ENCODE measurements at regions not wholly inside any gene's neighbourhood (a gene's known extent, or its start where the extent isn't known, plus 50 kb on each side); places are given as distances from the start of the nearest gene placed in this dataset.

DNA sequence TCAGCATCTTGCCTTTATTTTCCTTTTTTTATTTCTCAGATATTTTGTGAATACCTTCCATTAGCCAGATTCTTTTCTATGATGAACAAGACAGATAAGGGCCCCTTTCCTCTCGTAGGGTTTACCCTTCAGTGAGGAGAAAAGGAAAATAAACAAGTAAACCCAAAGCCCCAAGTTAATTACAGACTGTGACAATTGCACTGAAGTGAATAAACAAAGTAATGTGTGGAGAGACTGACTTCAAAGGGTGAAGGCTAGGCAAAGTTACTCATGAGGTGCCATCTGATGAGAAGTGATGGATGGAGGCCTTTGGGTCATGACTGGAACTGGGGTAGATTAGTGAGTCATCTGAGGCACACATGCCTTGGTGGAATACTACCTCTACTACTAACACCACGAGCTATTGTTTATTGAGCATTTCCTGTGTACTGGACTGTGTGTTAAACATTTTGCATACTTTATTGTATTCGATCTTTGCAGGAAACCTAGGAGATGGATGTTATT is 143.4 kb upstream of the PRICKLE1 start:
- Histone ChIP-seq H3K27ac (no peak overlapping the region), H3K27me3 (no peaks in the 10 kb centered on the region), H3K4me1 (peaks cover 31% of the 10 kb centered on the region), H3K9me3 (no peaks in the 10 kb centered on the region), H3K4me3 (no peak overlapping the region), H3K36me3 (no peaks in the 10 kb centered on the region)
- intact Hi-C loops (cut with DNase I) = no loop called here
- DNase-seq (ENCODE audit: extremely low spot score in 2 of 2) = no peak
- TF ChIP-seq POLR2A (IDR thresholded peaks at IDR 0.05) = no peak
- TF ChIP-seq, protein P1, sequence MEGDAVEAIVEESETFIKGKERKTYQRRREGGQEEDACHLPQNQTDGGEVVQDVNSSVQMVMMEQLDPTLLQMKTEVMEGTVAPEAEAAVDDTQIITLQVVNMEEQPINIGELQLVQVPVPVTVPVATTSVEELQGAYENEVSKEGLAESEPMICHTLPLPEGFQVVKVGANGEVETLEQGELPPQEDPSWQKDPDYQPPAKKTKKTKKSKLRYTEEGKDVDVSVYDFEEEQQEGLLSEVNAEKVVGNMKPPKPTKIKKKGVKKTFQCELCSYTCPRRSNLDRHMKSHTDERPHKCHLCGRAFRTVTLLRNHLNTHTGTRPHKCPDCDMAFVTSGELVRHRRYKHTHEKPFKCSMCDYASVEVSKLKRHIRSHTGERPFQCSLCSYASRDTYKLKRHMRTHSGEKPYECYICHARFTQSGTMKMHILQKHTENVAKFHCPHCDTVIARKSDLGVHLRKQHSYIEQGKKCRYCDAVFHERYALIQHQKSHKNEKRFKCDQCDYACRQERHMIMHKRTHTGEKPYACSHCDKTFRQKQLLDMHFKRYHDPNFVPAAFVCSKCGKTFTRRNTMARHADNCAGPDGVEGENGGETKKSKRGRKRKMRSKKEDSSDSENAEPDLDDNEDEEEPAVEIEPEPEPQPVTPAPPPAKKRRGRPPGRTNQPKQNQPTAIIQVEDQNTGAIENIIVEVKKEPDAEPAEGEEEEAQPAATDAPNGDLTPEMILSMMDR (IDR thresholded peaks at IDR 0.05) = no peak
- no peak for TF ChIP-seq POLR2AphosphoS5 (IDR thresholded peaks at IDR 0.05; ENCODE audit: insufficient read depth in 1 of 2, low read depth in 1 of 2)

DNA sequence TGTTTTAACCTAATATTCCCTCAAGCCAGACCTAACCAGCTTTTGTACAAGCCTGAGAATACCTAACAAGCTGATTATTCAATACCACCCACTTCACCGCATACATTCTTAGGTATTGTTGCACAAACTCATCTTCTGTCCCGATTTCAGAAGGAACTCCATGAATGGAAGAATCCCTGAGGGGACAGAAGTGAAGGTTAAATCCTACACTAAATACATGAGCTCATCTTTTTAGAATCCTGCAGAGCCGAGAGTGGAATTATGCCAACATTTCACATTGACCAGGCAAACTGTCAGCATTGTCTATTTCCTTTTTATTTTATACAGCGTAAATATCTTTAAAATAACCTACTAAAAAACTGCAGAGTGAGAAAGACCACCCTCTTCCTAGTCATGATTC is 140.7 kb upstream of the PRICKLE1 start:
- no peak for DNase-seq (ENCODE audit: extremely low spot score in 2 of 2)
- no peaks in the 10 kb centered on the region for H3K27me3 ChIP-seq
- intact Hi-C loops (cut with DNase I) = no loop called here
- H3K9me3 ChIP-seq = no peaks in the 10 kb centered on the region
- no peaks in the 10 kb centered on the region for H3K36me3 ChIP-seq
- peaks cover 10% of the 10 kb centered on the region for H3K4me1 ChIP-seq
- TF ChIP-seq, protein P1 (IDR thresholded peaks at IDR 0.05) = no peak
- TF ChIP-seq POLR2A (IDR thresholded peaks at IDR 0.05) = no peak
- TF ChIP-seq POLR2AphosphoS5 (IDR thresholded peaks at IDR 0.05; ENCODE audit: insufficient read depth in 1 of 2, low read depth in 1 of 2) = no peak
- no peak overlapping the region for H3K4me3 ChIP-seq
- H3K27ac ChIP-seq = no peak overlapping the region

- Histone ChIP-seq H3K9me3 (no peaks in the 10 kb centered on the region), H3K4me1 (peaks cover 8% of the 10 kb centered on the region), H3K27ac (no peak overlapping the region), H3K4me3 (no peak overlapping the region), H3K27me3 (no peaks in the 10 kb centered on the region), H3K36me3 (no peaks in the 10 kb centered on the region)
- intact Hi-C loops (cut with DNase I) = no loop called here
- no peak for DNase-seq (ENCODE audit: extremely low spot score in 2 of 2)
- TF ChIP-seq, protein P1 (IDR thresholded peaks at IDR 0.05) = no peak
- TF ChIP-seq POLR2AphosphoS5 (IDR thresholded peaks at IDR 0.05; ENCODE audit: insufficient read depth in 1 of 2, low read depth in 1 of 2) = peak in 1 of 2 donors; percentile 46
These were observed 140.0 kb upstream of the PRICKLE1 start for GRCh38 chr12:42729535-42729900.

- TF ChIP-seq POLR2AphosphoS5 (IDR thresholded peaks at IDR 0.05; ENCODE audit: insufficient read depth in 1 of 2, low read depth in 1 of 2) = no peak
- TF ChIP-seq, protein P1 (IDR thresholded peaks at IDR 0.05) = no peak
- no peak for TF ChIP-seq POLR2A (IDR thresholded peaks at IDR 0.05)
- Histone ChIP-seq H3K27me3 (no peaks in the 10 kb centered on the region), H3K9me3 (no peaks in the 10 kb centered on the region), H3K27ac (no peak overlapping the region), H3K36me3 (no peaks in the 10 kb centered on the region), H3K4me3 (no peak overlapping the region), H3K4me1 (peaks cover 8% of the 10 kb centered on the region)
- DNase-seq (ENCODE audit: extremely low spot score in 2 of 2) = no peak
- intact Hi-C loops (cut with DNase I) = no loop called here
These were observed 139.4 kb upstream of the PRICKLE1 start for GRCh38 chr12:42728770-42729534.

GRCh38 chr12:42728287-42728686 is 138.7 kb upstream of the PRICKLE1 start:
- TF ChIP-seq POLR2A (IDR thresholded peaks at IDR 0.05) (no peak), POLR2AphosphoS5 (IDR thresholded peaks at IDR 0.05; ENCODE audit: insufficient read depth in 1 of 2, low read depth in 1 of 2) (no peak)
- TF ChIP-seq, protein P1 (IDR thresholded peaks at IDR 0.05) = no peak
- intact Hi-C loops (cut with DNase I) = no loop called here
- DNase-seq (ENCODE audit: extremely low spot score in 2 of 2) = no peak

More at GRCh38 chr12:42728287-42728686, 138.7 kb upstream of the PRICKLE1 start:
- Histone ChIP-seq H3K4me1 (peaks cover 8% of the 10 kb centered on the region), H3K27me3 (no peaks in the 10 kb centered on the region), H3K4me3 (no peak overlapping the region), H3K36me3 (no peaks in the 10 kb centered on the region), H3K27ac (no peak overlapping the region), H3K9me3 (no peaks in the 10 kb centered on the region)

All from vagina (tissue), 2 donors.